Natural killer cell (primary cell): ENCODE measurements at regions not wholly inside any gene's neighbourhood (a gene's known extent, or its start where the extent isn't known, plus 50 kb on each side); places are given as distances from the start of the nearest gene placed in this dataset.

Experiments used
- ATAC-seq, 3 donors: fragments of 150-1000 bp in 2 of 3; fragments of 200-7000 bp in 1 of 3; cut with Tn5 transposase; 1 replicate in 1 of 3; 2 replicates in 2 of 3; pipeline ENCODE4 v1.10.0; 2021; ENCODE audit warnings: mild to moderate bottlenecking in 2 of 3, moderate library complexity in 2 of 3
- DNase-seq, 2 donors: peaks; one replicate each; pipeline versions ENCODE4 v3.0.0 to v3.0.0-alpha.2; 2013 to 2021; ENCODE audit warnings: mixed read lengths in 1 of 2
- H3K27ac ChIP-seq: one replicate; pipeline ENCODE4 v1.5.1; 2013; ENCODE audit warnings: mild to moderate bottlenecking, low read length
- H3K27me3 ChIP-seq: one replicate; pipeline ENCODE4 v1.6.1; 2013; ENCODE audit warnings: low read length; ENCODE audit not compliant: control insufficient read depth, insufficient read depth
- H3K36me3 ChIP-seq: one replicate; pipeline ENCODE4 v1.6.1; 2013; ENCODE audit warnings: low read length; ENCODE audit not compliant: control insufficient read depth, insufficient read depth
- H3K4me1 ChIP-seq: one replicate; pipeline ENCODE4 v1.6.1; 2013; ENCODE audit warnings: low read length; ENCODE audit not compliant: control insufficient read depth, insufficient read depth
- H3K4me3 ChIP-seq: one replicate; pipeline ENCODE4 v1.5.1; 2013; ENCODE audit warnings: low read length
- H3K9me3 ChIP-seq: one replicate; pipeline ENCODE4 v1.6.1; 2013; ENCODE audit warnings: low read length; ENCODE audit not compliant: control insufficient read depth, insufficient read depth
- H3K27ac Mint-ChIP-seq, 2 donors: one replicate each; pipeline ENCODE4 v1.8.0; 2022; ENCODE audit warnings: mild to moderate bottlenecking in 2 of 2, mixed read lengths in 2 of 2, moderate library complexity in 1 of 2
- H3K27me3 Mint-ChIP-seq, 2 donors: one replicate each; pipeline ENCODE4 v1.8.0; 2022; ENCODE audit warnings: low read depth in 2 of 2, mixed read lengths in 2 of 2
- H3K36me3 Mint-ChIP-seq: one replicate; pipeline ENCODE4 v1.8.0; 2022; ENCODE audit warnings: mixed read lengths
- H3K4me1 Mint-ChIP-seq, 2 donors: one replicate each; pipeline ENCODE4 v1.8.0; 2022; ENCODE audit warnings: mixed read lengths in 2 of 2
- H3K4me3 Mint-ChIP-seq: one replicate; pipeline ENCODE4 v1.8.0; 2022; ENCODE audit warnings: mild to moderate bottlenecking, moderate library complexity, mixed read lengths
- H3K9me3 Mint-ChIP-seq, 2 donors: one replicate each; pipeline ENCODE4 v1.8.0; 2022; ENCODE audit warnings: mixed read lengths in 2 of 2
- CTCF ChIP-seq: fragments of 200-600 bp; IDR thresholded peaks from one replicate; pipeline ENCODE4 v1.8.0; 2022; ENCODE audit warnings: antibody characterized with exemption
- WGBS: methylation state at CpG from one replicate; pipeline ENCODE4 v1.1.7; 2013; ENCODE audit warnings: missing lambda C conversion rate; ENCODE audit not compliant: insufficient coverage; 5-methylcytosine and 5-hydroxymethylcytosine counted together
- intact Hi-C: fragments of 100-400 bp; cut with micrococcal nuclease; formaldehyde crosslinking; loops from one replicate; pipeline ENCODE4 v1.14.2; 2022

- intact Hi-C loops = no loop called here
- H3K36me3 ChIP-seq = no peaks in the 10 kb centered on the region
- H3K9me3 ChIP-seq = no peaks in the 10 kb centered on the region
- no peak for TF ChIP-seq CTCF
- Mint-ChIP-seq H3K4me3 (no peak overlapping the region), H3K27me3 (no peaks in the 10 kb centered on the region), H3K4me1 (no peaks in the 10 kb centered on the region), H3K9me3 (peaks cover 0 to 2% of the 10 kb centered on the region in 2 donors), H3K27ac (no peak overlapping the region), H3K36me3 (no peaks in the 10 kb centered on the region)
- DNase-seq (no peak), ATAC-seq (no peak)
- H3K4me1 ChIP-seq = no peaks in the 10 kb centered on the region
- H3K27me3 ChIP-seq = no peaks in the 10 kb centered on the region
- H3K4me3 ChIP-seq = no peak overlapping the region
- H3K27ac ChIP-seq = no peak overlapping the region
- WGBS = 73% methylated on average over 1 of the region's 1 CpG
Measured at GRCh38 chr7:41837916-41838315, 135.0 kb upstream of the INHBA start.

GRCh38 chr7:41835976-41836530 lies 133.2 kb upstream of the INHBA start:
- H3K4me1 Mint-ChIP-seq = no peaks in the 10 kb centered on the region
- no peaks in the 10 kb centered on the region for H3K27me3 Mint-ChIP-seq
- 80% methylated on average over 3 of the region's 4 CpGs for WGBS
- H3K27me3 ChIP-seq = no peaks in the 10 kb centered on the region
- H3K36me3 ChIP-seq = no peaks in the 10 kb centered on the region
- no peak for DNase-seq
- no peak for ATAC-seq
- no peaks in the 10 kb centered on the region for H3K36me3 Mint-ChIP-seq
- peaks cover 0 to 2% of the 10 kb centered on the region in 2 donors for H3K9me3 Mint-ChIP-seq
- intact Hi-C loops = no loop called here
- H3K27ac Mint-ChIP-seq = no peak overlapping the region
- H3K9me3 ChIP-seq = no peaks in the 10 kb centered on the region
- TF ChIP-seq CTCF = no peak
- H3K4me3 Mint-ChIP-seq = no peak overlapping the region
- no peak overlapping the region for H3K27ac ChIP-seq
- H3K4me3 ChIP-seq = no peak overlapping the region
- H3K4me1 ChIP-seq = no peaks in the 10 kb centered on the region

- WGBS = 92% methylated on average over 8 of the region's 8 CpGs
- H3K4me1 Mint-ChIP-seq = no peaks in the 10 kb centered on the region
- H3K4me1 ChIP-seq = no peaks in the 10 kb centered on the region
- TF ChIP-seq CTCF = no peak
- H3K27me3 Mint-ChIP-seq = no peaks in the 10 kb centered on the region
- H3K9me3 ChIP-seq = no peaks in the 10 kb centered on the region
- H3K36me3 ChIP-seq = no peaks in the 10 kb centered on the region
- no peaks in the 10 kb centered on the region for H3K27me3 ChIP-seq
- H3K4me3 ChIP-seq = no peak overlapping the region
- ATAC-seq (no peak), DNase-seq (no peak)
- no peak overlapping the region for H3K27ac ChIP-seq
- no peaks in the 10 kb centered on the region for H3K36me3 Mint-ChIP-seq
- H3K4me3 Mint-ChIP-seq = no peak overlapping the region
- H3K9me3 Mint-ChIP-seq = peaks cover 0 to 2% of the 10 kb centered on the region in 2 donors
- intact Hi-C loops = no loop called here
- H3K27ac Mint-ChIP-seq = no peak overlapping the region
Measured at GRCh38 chr7:41834805-41835694, 132.2 kb upstream of the INHBA start.
